Retina (tissue), 1 donor: ENCODE measurements at regions not wholly inside any gene's neighbourhood (a gene's known extent, or its start where the extent isn't known, plus 50 kb on each side); places are given as distances from the start of the nearest gene placed in this dataset.

ENCODE experiments used
- DNase-seq: peaks from one replicate; pipeline ENCODE4 v3.0.0-alpha.2; 2016

GRCh38 chr13:73603646-73604045 is 530.6 kb downstream of the KLF12 start:
- DNase-seq, result no peak

GRCh38 chr13:73602295-73602694 is 531.9 kb downstream of the KLF12 start:
- no peak for DNase-seq

GRCh38 chr13:73601708-73602107 is 532.5 kb downstream of the KLF12 start:
- no peak for DNase-seq

GRCh38 chr13:73599232-73600128 is 534.7 kb downstream of the KLF12 start:
- DNase-seq, result no peak

GRCh38 chr13:73598020-73598712 is 536.0 kb downstream of the KLF12 start:
- DNase-seq, result no peak

GRCh38 chr13:73596382-73596781 is 537.6 kb downstream of the KLF5 start:
- no peak for DNase-seq

GRCh38 chr13:73593199-73593765 is 534.5 kb downstream of the KLF5 start:
- no peak for DNase-seq

- no peak for DNase-seq
Observed at GRCh38 chr13:73591861-73592260, 533.1 kb downstream of the KLF5 start.

- no peak for DNase-seq
Observed at GRCh38 chr13:73590795-73591194, 532.0 kb downstream of the KLF5 start.

- no peak for DNase-seq
Observed at GRCh38 chr13:73585236-73585635, 526.4 kb downstream of the KLF5 start.

- DNase-seq, result no peak
Observed at GRCh38 chr13:73583331-73583730, 524.5 kb downstream of the KLF5 start.

GRCh38 chr13:73580513-73581267 is 521.9 kb downstream of the KLF5 start:
- no peak for DNase-seq

- no peak for DNase-seq
Observed at GRCh38 chr13:73579574-73580274, 520.9 kb downstream of the KLF5 start.

GRCh38 chr13:73578251-73578875 is 519.6 kb downstream of the KLF5 start:
- DNase-seq, result no peak

- DNase-seq, result no peak
Observed at GRCh38 chr13:73576291-73576690, 517.5 kb downstream of the KLF5 start.

GRCh38 chr13:73572824-73573223 is 514.0 kb downstream of the KLF5 start:
- DNase-seq, result no peak

- DNase-seq, result no peak
Observed at GRCh38 chr13:73571376-73571775, 512.6 kb downstream of the KLF5 start.

GRCh38 chr13:73556902-73557301 is 498.1 kb downstream of the KLF5 start:
- no peak for DNase-seq

GRCh38 chr13:73556128-73556527 is 497.3 kb downstream of the KLF5 start:
- DNase-seq, result no peak

- DNase-seq, result no peak
Observed at GRCh38 chr13:73551736-73552135, 492.9 kb downstream of the KLF5 start.

- DNase-seq, result no peak
Observed at GRCh38 chr13:73549717-73550116, 490.9 kb downstream of the KLF5 start.

- no peak for DNase-seq
Observed at GRCh38 chr13:73548449-73548848, 489.6 kb downstream of the KLF5 start.
